ENCODE measurements at regions not wholly inside any gene's neighbourhood (a gene's known extent, or its start where the extent isn't known, plus 50 kb on each side); places are given as distances from the start of the nearest gene placed in this dataset.

- Histone ChIP-seq H3K36me3 (ENCODE audit: control insufficient read depth in 2 of 2, extremely low read depth in 1 of 2, insufficient read depth in 2 of 2, low read length in 2 of 2) (no peaks in the 10 kb centered on the region), H3K79me2 (ENCODE audit: control insufficient read depth, insufficient read depth, low read length) (no peaks in the 10 kb centered on the region), H3K27me3 (ENCODE audit: control insufficient read depth in 2 of 2, insufficient read depth in 2 of 2, low read length in 2 of 2) (no peaks in the 10 kb centered on the region), H4K20me1 (replicated peaks; ENCODE audit: control insufficient read depth, extremely low read depth, insufficient read depth, low read length) (no peaks in the 10 kb centered on the region), H3K9me1 (replicated peaks; ENCODE audit: control insufficient read depth, extremely low read depth, insufficient read depth, low read length) (no peaks in the 10 kb centered on the region), H2AFZ (ENCODE audit: low read depth, low read length) (no peak overlapping the region), H3K4me1 (ENCODE audit: control insufficient read depth, extremely low read depth, insufficient read depth, low read length) (no peaks in the 10 kb centered on the region), H3K27ac (ENCODE audit: insufficient read depth, low read depth, low read length) (no peak overlapping the region), H3K9ac (replicated peaks; ENCODE audit: extremely low read depth, insufficient read depth, low read length) (no peak overlapping the region), H3K9me3 (replicated peaks; ENCODE audit: control insufficient read depth, insufficient read depth, low read length) (no peaks in the 10 kb centered on the region), H3K4me2 (ENCODE audit: insufficient read depth, low read length) (no peak overlapping the region), H3K4me3 (replicated peaks in 1 of 3; ENCODE audit: insufficient read depth in 1 of 3, low read depth in 1 of 3, low read length in 3 of 3) (no peak overlapping the region)
- dilution Hi-C loops (cut with MboI; ENCODE audit: extremely low pct_ligation_motif_present, low sequenced_read_pairs) (no loop called here), intact Hi-C loops (cut with micrococcal nuclease) (no loop called here)
- no peak for FAIRE-seq
- CTCF ChIA-PET: no interaction called here
- TF ChIP-seq, protein P1, sequence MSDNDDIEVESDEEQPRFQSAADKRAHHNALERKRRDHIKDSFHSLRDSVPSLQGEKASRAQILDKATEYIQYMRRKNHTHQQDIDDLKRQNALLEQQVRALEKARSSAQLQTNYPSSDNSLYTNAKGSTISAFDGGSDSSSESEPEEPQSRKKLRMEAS (IDR thresholded peaks at IDR 0.05; ENCODE audit: insufficient read depth, insufficient read length): no peak
- TF ChIP-seq POLR2AphosphoS5 (IDR thresholded peaks at IDR 0.05; ENCODE audit: insufficient read depth, low read depth, low read length) (no peak), EZH2 (IDR thresholded peaks at IDR 0.05; ENCODE audit: borderline replicate concordance, low read depth, low read length, severe bottlenecking) (no peak), JUN (IDR thresholded peaks at IDR 0.05; ENCODE audit: borderline replicate concordance, insufficient read depth, insufficient read length, low read depth) (no peak), GATA2 (IDR thresholded peaks at IDR 0.05; ENCODE audit: insufficient read depth, insufficient read length, low read depth, low read length) (no peak), MYC (IDR thresholded peaks at IDR 0.05; ENCODE audit: low read depth, low read length) (no peak), FOS (IDR thresholded peaks at IDR 0.05; ENCODE audit: borderline replicate concordance, insufficient read depth, low read length) (no peak), POLR2A (IDR thresholded peaks at IDR 0.05; ENCODE audit: low read depth, low read length) (no peak)
- TF ChIP-seq, protein P2, sequence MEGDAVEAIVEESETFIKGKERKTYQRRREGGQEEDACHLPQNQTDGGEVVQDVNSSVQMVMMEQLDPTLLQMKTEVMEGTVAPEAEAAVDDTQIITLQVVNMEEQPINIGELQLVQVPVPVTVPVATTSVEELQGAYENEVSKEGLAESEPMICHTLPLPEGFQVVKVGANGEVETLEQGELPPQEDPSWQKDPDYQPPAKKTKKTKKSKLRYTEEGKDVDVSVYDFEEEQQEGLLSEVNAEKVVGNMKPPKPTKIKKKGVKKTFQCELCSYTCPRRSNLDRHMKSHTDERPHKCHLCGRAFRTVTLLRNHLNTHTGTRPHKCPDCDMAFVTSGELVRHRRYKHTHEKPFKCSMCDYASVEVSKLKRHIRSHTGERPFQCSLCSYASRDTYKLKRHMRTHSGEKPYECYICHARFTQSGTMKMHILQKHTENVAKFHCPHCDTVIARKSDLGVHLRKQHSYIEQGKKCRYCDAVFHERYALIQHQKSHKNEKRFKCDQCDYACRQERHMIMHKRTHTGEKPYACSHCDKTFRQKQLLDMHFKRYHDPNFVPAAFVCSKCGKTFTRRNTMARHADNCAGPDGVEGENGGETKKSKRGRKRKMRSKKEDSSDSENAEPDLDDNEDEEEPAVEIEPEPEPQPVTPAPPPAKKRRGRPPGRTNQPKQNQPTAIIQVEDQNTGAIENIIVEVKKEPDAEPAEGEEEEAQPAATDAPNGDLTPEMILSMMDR (IDR thresholded peaks at IDR 0.05; ENCODE audit: extremely low read depth in 1 of 2, insufficient read depth in 1 of 2, low read depth in 1 of 2, low read length in 2 of 2): no peak
- POLR2A ChIA-PET: no interaction called here
- BruUV-seq (replicated peaks): no TSS peak
- no peak for DNase-seq (ENCODE audit: low read depth, low spot score)
These were observed 196.0 kb downstream of the GALC start for GRCh38 chr14:87797001-87797400.
